Ishikawa (cell line): ENCODE measurements at regions not wholly inside any gene's neighbourhood (a gene's known extent, or its start where the extent isn't known, plus 50 kb on each side); places are given as distances from the start of the nearest gene placed in this dataset.

Source experiments
- CREB1 ChIP-seq: IDR thresholded peaks from 2 replicates; pipeline ENCODE4 v1.6.1; 2012; ENCODE audit warnings: low read depth
- EP300 ChIP-seq: IDR thresholded peaks from 2 replicates; pipeline ENCODE4 v1.6.1; 2012; ENCODE audit warnings: borderline replicate concordance
- FOXM1 ChIP-seq: IDR thresholded peaks from 2 replicates; pipeline ENCODE4 v1.6.1; 2012; ENCODE audit warnings: low read depth, borderline replicate concordance
- RAD21 ChIP-seq: IDR thresholded peaks from 2 replicates; pipeline ENCODE4 v1.6.1; 2012; ENCODE audit warnings: low read depth
- YY1 ChIP-seq: IDR thresholded peaks from 2 replicates; pipeline ENCODE4 v1.6.1; 2012; ENCODE audit warnings: low read depth
- TF ChIP-seq, protein P1 (sequence below): IDR thresholded peaks from 2 replicates; pipeline ENCODE4 v1.6.1; 2012

DNA sequence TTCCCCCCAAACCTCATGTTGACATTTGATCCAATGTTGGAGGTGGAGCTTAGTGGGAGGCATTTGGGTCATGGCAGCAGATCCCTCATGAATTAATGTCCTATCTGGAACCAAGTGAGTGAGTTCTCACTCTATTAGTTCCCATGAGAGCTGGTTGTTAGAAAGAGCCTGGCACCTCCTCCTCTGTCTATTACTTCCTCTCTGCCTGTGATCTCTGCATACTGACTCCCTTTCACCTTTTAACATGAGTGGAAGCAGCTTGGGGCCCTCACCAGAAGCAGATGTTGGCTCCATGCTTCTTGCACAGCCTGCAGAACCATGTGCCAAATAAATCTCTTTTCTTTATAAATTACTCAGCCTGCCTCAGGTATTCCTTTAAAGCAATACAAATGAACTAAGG is 127.3 kb upstream of the RALGAPA2 start:
- no peak for TF ChIP-seq YY1
- TF ChIP-seq EP300: no peak
- no peak for TF ChIP-seq FOXM1
- TF ChIP-seq, protein P1, sequence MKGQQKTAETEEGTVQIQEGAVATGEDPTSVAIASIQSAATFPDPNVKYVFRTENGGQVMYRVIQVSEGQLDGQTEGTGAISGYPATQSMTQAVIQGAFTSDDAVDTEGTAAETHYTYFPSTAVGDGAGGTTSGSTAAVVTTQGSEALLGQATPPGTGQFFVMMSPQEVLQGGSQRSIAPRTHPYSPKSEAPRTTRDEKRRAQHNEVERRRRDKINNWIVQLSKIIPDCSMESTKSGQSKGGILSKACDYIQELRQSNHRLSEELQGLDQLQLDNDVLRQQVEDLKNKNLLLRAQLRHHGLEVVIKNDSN: no peak
- no peak for TF ChIP-seq CREB1
- TF ChIP-seq RAD21: no peak
